ENCODE measurements at regions not wholly inside any gene's neighbourhood (a gene's known extent, or its start where the extent isn't known, plus 50 kb on each side); places are given as distances from the start of the nearest gene placed in this dataset.

DNA sequence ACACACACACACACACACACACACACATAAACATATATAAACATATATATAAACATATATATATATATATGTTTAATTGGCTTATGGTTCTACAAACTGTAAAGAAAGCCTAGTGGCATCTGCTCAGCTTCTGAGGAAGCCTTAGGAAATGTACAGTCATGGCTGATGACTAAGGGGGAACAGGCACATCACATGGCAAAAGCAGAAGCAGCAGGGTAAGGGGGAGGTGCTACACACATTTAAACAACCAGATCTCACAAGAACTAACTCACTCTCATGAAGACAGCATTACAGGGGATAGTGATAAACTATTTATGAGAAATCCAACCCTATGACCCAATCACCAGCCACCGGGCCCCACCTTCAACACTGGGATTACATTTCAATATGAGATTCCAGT, 922.9 kb downstream of the SI start:
- H3K27ac ChIP-seq (ENCODE audit: low read depth in 2 of 2, low read length in 1 of 2) = no peak overlapping the region
- no peaks in the 10 kb centered on the region for H3K27me3 ChIP-seq (ENCODE audit: control insufficient read depth in 1 of 2, insufficient read depth in 2 of 2, low read length in 2 of 2)
- H3K4me1 ChIP-seq (ENCODE audit: control insufficient read depth in 2 of 2, insufficient read depth in 2 of 2, low read length in 1 of 2) = no peaks in the 10 kb centered on the region
- WGBS, 2 donors = 94 to 97% methylated on average over 1 of the region's 1 CpG
- H3K36me3 ChIP-seq (ENCODE audit: control insufficient read depth in 2 of 2, insufficient read depth in 2 of 2, low read length in 1 of 2) = no peaks in the 10 kb centered on the region
- no peaks in the 10 kb centered on the region for H3K9me3 ChIP-seq (ENCODE audit: control insufficient read depth in 2 of 2, insufficient read depth in 1 of 2, low read depth in 1 of 2, low read length in 1 of 2)
- no peak overlapping the region for H3K4me3 ChIP-seq (ENCODE audit: low read depth in 1 of 2, low read length in 2 of 2)

DNA sequence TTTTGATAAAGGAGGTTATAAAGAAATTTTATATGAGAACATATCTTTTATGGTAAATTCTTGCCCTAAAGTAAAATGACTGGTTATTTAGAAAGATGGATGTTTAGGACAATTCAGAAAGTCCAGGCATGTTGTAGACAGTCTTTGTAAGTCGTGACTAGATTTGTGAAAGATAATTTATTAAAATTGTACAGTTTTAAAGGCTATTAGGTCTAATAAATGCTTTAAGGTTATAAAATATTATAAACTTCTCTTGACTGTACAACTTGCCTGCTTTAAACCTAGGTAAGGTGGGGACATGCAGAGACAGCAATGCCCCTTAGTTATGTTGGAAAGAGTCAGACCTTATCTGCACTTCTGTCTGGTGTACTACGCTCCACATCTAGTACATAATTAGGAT, 933.5 kb downstream of the SI start:
- H3K9me3 ChIP-seq (ENCODE audit: control insufficient read depth in 2 of 2, insufficient read depth in 1 of 2, low read depth in 1 of 2, low read length in 1 of 2) = peaks cover 0 to 6% of the 10 kb centered on the region in 2 donors
- WGBS, 2 donors = 56 to 66% methylated on average over 2 of the region's 2 CpGs

DNA sequence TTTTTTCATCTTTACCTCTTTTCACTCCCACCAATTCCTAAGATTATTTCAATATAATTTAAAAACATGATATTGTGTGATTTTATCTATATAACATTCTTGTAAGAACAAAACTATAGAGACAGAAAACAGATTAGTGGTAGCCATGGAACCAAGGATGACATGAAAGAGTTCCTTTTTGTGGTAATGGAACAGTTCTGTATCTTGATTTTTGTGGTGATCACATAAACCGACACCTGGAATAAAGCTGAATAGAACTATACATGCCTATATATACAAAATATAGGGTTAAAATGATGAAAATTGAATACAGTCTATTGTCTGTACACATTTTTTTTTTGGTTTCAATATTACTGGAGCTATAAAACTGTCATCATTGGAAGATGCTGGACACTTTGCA, 945.4 kb downstream of the SI start:
- H3K9me3 ChIP-seq (ENCODE audit: control insufficient read depth in 2 of 2, insufficient read depth in 1 of 2, low read depth in 1 of 2, low read length in 1 of 2) = no peaks in the 10 kb centered on the region
- H3K36me3 ChIP-seq (ENCODE audit: control insufficient read depth in 2 of 2, insufficient read depth in 2 of 2, low read length in 1 of 2) = no peaks in the 10 kb centered on the region
- no peaks in the 10 kb centered on the region for H3K4me1 ChIP-seq (ENCODE audit: control insufficient read depth in 2 of 2, insufficient read depth in 2 of 2, low read length in 1 of 2)
- H3K27ac ChIP-seq (ENCODE audit: low read depth in 2 of 2, low read length in 1 of 2) = no peak overlapping the region
- H3K4me3 ChIP-seq (ENCODE audit: low read depth in 1 of 2, low read length in 2 of 2) = no peak overlapping the region
- WGBS, 2 donors = 84 to 87% methylated on average over 1 of the region's 1 CpG
- H3K27me3 ChIP-seq (ENCODE audit: control insufficient read depth in 1 of 2, insufficient read depth in 2 of 2, low read length in 2 of 2) = no peaks in the 10 kb centered on the region

More for the DNA sequence above, 933.5 kb downstream of the SI start:
- Histone ChIP-seq H3K4me3 (ENCODE audit: low read depth in 1 of 2, low read length in 2 of 2) (no peak overlapping the region), H3K27me3 (ENCODE audit: control insufficient read depth in 1 of 2, insufficient read depth in 2 of 2, low read length in 2 of 2) (no peaks in the 10 kb centered on the region), H3K36me3 (ENCODE audit: control insufficient read depth in 2 of 2, insufficient read depth in 2 of 2, low read length in 1 of 2) (no peaks in the 10 kb centered on the region), H3K27ac (ENCODE audit: low read depth in 2 of 2, low read length in 1 of 2) (no peak overlapping the region), H3K4me1 (ENCODE audit: control insufficient read depth in 2 of 2, insufficient read depth in 2 of 2, low read length in 1 of 2) (no peaks in the 10 kb centered on the region)

DNA sequence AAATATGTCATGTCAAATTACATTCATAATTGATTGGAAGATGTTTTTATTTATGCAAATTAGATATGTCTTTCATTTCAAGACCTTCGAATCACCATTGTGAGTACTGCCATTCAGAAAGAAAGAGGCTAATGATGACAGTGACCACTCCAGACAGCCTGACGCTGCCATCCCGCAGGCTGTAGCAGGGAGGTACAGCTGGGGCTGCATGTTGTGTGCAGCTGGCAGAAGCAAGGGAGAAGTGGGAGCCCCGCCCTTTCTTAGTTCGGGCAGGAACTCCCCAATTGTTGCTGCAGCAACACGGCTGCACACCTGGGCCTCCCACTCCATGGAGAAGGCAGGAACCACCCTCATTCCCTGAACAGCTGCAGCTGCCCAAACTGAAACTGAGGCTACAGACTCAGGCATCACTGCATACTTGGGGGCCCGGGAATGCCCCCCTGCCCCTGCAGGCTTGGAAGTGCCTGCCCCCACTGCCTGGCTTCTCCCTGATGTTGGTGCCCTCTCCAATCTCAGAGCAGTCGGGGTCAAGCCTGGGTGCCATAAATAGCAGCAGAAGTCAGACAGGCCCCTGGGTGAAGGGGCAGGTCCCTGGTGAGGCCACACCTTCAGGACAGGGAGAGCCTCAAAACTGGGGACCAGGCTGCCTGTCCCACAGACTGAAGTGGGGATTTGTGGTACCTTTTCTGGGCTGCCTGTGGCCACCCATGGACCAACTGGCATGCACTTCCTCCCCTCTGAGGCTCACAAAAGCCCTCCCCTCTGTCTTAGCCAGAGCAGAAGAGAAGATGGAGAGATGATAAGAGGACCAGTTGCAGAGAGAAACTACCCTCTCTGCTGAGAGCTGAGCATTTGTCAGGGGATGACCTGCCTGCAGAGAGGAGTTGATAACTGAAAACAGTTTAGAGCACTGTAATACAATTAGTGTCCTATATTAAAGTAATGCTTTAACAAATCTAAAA, 964.6 kb downstream of the SI start:
- Histone ChIP-seq H3K27me3 (ENCODE audit: control insufficient read depth in 1 of 2, insufficient read depth in 2 of 2, low read length in 2 of 2) (no peaks in the 10 kb centered on the region), H3K4me3 (ENCODE audit: low read depth in 1 of 2, low read length in 2 of 2) (no peak overlapping the region), H3K27ac (ENCODE audit: low read depth in 2 of 2, low read length in 1 of 2) (no peak overlapping the region), H3K4me1 (ENCODE audit: control insufficient read depth in 2 of 2, insufficient read depth in 2 of 2, low read length in 1 of 2) (no peaks in the 10 kb centered on the region), H3K9me3 (ENCODE audit: control insufficient read depth in 2 of 2, insufficient read depth in 1 of 2, low read depth in 1 of 2, low read length in 1 of 2) (peaks cover 0 to 5% of the 10 kb centered on the region in 2 donors), H3K36me3 (ENCODE audit: control insufficient read depth in 2 of 2, insufficient read depth in 2 of 2, low read length in 1 of 2) (no peaks in the 10 kb centered on the region)
- 74 to 81% methylated on average over 8 of the region's 8 CpGs for WGBS, 2 donors

DNA sequence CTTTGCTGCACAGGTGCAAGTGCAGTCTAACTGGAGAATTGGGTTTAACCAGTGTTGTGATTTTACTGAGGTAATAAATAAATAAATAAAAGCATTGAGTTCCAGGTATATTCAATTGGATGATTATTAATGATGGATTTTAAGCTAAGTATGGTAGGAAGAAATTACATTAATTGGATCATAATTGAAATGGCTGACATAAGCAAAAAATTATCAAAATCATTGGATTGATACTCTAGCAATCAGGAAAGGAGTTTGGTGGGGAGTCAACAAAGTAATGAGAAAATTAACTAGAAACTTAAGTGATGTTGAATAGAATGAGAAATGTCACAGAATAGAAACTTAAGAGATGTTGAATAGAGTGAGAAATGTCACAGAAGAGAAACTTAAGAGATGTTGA, 981.9 kb downstream of the SI start:
- no peaks in the 10 kb centered on the region for H3K27me3 ChIP-seq (ENCODE audit: control insufficient read depth in 1 of 2, insufficient read depth in 2 of 2, low read length in 2 of 2)
- no peaks in the 10 kb centered on the region for H3K36me3 ChIP-seq (ENCODE audit: control insufficient read depth in 2 of 2, insufficient read depth in 2 of 2, low read length in 1 of 2)
- H3K27ac ChIP-seq (ENCODE audit: low read depth in 2 of 2, low read length in 1 of 2) = no peak overlapping the region
- H3K4me1 ChIP-seq (ENCODE audit: control insufficient read depth in 2 of 2, insufficient read depth in 2 of 2, low read length in 1 of 2) = no peaks in the 10 kb centered on the region
- H3K9me3 ChIP-seq (ENCODE audit: control insufficient read depth in 2 of 2, insufficient read depth in 1 of 2, low read depth in 1 of 2, low read length in 1 of 2) = no peaks in the 10 kb centered on the region
- no peak overlapping the region for H3K4me3 ChIP-seq (ENCODE audit: low read depth in 1 of 2, low read length in 2 of 2)

DNA sequence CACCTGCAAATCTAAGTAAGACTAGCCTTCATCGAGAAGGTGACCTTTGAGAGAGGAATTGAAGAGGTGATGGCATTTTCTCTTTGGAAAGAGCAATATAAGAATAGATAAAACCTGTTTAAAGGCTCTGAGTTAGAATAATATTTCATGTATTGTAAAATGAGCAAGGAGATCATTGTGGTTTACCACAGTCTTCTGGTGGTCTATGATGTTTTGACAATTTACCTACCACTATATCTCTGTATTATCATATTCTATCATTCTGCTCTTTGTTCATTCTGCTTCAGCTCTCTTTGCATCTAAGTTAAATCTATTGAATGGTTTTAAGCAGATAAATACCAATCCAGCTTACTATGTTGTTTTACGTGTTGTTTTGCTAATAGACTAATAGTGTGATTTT, 982.3 kb downstream of the SI start:
- H3K4me1 ChIP-seq (ENCODE audit: control insufficient read depth in 2 of 2, insufficient read depth in 2 of 2, low read length in 1 of 2) = no peaks in the 10 kb centered on the region
- H3K27me3 ChIP-seq (ENCODE audit: control insufficient read depth in 1 of 2, insufficient read depth in 2 of 2, low read length in 2 of 2) = no peaks in the 10 kb centered on the region
- WGBS, 2 donors = 90 to 92% methylated on average over 2 of the region's 2 CpGs
- H3K36me3 ChIP-seq (ENCODE audit: control insufficient read depth in 2 of 2, insufficient read depth in 2 of 2, low read length in 1 of 2) = no peaks in the 10 kb centered on the region
- H3K9me3 ChIP-seq (ENCODE audit: control insufficient read depth in 2 of 2, insufficient read depth in 1 of 2, low read depth in 1 of 2, low read length in 1 of 2) = no peaks in the 10 kb centered on the region
- no peak overlapping the region for H3K4me3 ChIP-seq (ENCODE audit: low read depth in 1 of 2, low read length in 2 of 2)
- H3K27ac ChIP-seq (ENCODE audit: low read depth in 2 of 2, low read length in 1 of 2) = no peak overlapping the region

DNA sequence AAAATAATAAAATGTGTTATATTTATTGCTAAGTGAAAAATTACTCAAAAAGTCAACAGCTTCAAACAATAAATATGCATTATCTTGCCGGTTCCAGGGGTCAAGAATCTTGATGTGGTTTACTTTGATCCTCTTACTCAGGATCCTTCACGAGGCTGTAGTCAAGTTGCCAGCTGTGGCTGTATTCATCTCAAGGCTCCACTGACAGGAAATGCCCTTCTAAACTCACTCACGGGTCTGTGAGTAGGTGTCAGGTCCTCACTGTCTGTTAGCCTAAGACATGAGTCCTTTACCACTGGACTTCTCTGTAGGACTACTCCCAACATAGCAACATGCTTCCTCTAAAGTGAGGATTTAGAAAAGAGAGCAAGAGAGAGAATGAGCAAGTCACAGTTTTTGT, 983.0 kb downstream of the SI start:
- Histone ChIP-seq H3K27me3 (ENCODE audit: control insufficient read depth in 1 of 2, insufficient read depth in 2 of 2, low read length in 2 of 2) (no peaks in the 10 kb centered on the region), H3K4me3 (ENCODE audit: low read depth in 1 of 2, low read length in 2 of 2) (no peak overlapping the region), H3K36me3 (ENCODE audit: control insufficient read depth in 2 of 2, insufficient read depth in 2 of 2, low read length in 1 of 2) (no peaks in the 10 kb centered on the region), H3K27ac (ENCODE audit: low read depth in 2 of 2, low read length in 1 of 2) (no peak overlapping the region), H3K4me1 (ENCODE audit: control insufficient read depth in 2 of 2, insufficient read depth in 2 of 2, low read length in 1 of 2) (no peaks in the 10 kb centered on the region), H3K9me3 (ENCODE audit: control insufficient read depth in 2 of 2, insufficient read depth in 1 of 2, low read depth in 1 of 2, low read length in 1 of 2) (no peaks in the 10 kb centered on the region)
- 33 to 34% methylated on average over 3 of the region's 3 CpGs for WGBS, 2 donors

DNA sequence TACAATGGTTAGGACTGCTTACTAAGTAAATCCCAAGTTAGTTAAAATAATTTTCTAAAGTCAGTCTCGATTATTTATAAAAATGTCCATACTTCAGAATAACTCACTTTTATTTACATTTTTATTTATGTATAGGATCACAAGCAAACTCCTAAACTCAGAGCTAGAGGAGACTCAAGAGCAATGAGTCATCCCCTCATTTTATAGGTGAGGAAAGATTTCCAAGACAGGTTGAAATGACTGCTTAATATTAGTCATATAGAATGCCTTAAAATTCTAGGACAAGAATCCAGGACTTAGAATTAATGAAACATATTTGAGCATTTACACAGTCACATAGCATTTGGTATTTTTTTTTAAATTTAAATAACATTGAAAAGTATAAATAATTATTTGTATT, 983.8 kb downstream of the SI start:
- no peaks in the 10 kb centered on the region for H3K4me1 ChIP-seq (ENCODE audit: control insufficient read depth in 2 of 2, insufficient read depth in 2 of 2, low read length in 1 of 2)

DNA sequence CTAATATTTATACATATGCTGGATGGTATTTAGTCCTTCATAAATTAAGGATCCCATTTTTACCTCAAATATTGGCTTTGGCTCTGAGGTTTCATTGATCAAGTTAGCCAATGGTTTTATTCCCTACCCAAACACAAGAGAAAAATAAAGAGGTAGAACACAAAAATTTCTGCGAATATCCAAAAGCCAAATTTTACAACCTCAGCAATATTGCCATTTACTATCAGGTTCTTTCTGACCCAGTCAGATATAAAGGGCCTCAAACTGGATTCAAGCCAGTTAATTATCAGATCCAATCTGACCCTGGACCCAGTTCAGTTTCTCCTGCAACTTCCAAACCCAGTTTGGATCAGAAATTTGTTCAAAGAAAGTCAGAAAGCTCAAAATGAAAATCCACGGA, 998.1 kb downstream of the SI start:
- no peak overlapping the region for H3K4me3 ChIP-seq (ENCODE audit: low read depth in 1 of 2, low read length in 2 of 2)
- no peak overlapping the region for H3K27ac ChIP-seq (ENCODE audit: low read depth in 2 of 2, low read length in 1 of 2)
- no peaks in the 10 kb centered on the region for H3K36me3 ChIP-seq (ENCODE audit: control insufficient read depth in 2 of 2, insufficient read depth in 2 of 2, low read length in 1 of 2)
- no peaks in the 10 kb centered on the region for H3K9me3 ChIP-seq (ENCODE audit: control insufficient read depth in 2 of 2, insufficient read depth in 1 of 2, low read depth in 1 of 2, low read length in 1 of 2)
- 91 to 94% methylated on average over 2 of the region's 2 CpGs for WGBS, 2 donors
- no peaks in the 10 kb centered on the region for H3K27me3 ChIP-seq (ENCODE audit: control insufficient read depth in 1 of 2, insufficient read depth in 2 of 2, low read length in 2 of 2)
- no peaks in the 10 kb centered on the region for H3K4me1 ChIP-seq (ENCODE audit: control insufficient read depth in 2 of 2, insufficient read depth in 2 of 2, low read length in 1 of 2)

More for the DNA sequence above, 983.8 kb downstream of the SI start:
- no peaks in the 10 kb centered on the region for H3K27me3 ChIP-seq (ENCODE audit: control insufficient read depth in 1 of 2, insufficient read depth in 2 of 2, low read length in 2 of 2)
- H3K4me3 ChIP-seq (ENCODE audit: low read depth in 1 of 2, low read length in 2 of 2) = no peak overlapping the region
- no peaks in the 10 kb centered on the region for H3K9me3 ChIP-seq (ENCODE audit: control insufficient read depth in 2 of 2, insufficient read depth in 1 of 2, low read depth in 1 of 2, low read length in 1 of 2)
- no peaks in the 10 kb centered on the region for H3K36me3 ChIP-seq (ENCODE audit: control insufficient read depth in 2 of 2, insufficient read depth in 2 of 2, low read length in 1 of 2)
- H3K27ac ChIP-seq (ENCODE audit: low read depth in 2 of 2, low read length in 1 of 2) = no peak overlapping the region
- 63 to 66% methylated on average over 1 of the region's 1 CpG for WGBS, 2 donors

DNA sequence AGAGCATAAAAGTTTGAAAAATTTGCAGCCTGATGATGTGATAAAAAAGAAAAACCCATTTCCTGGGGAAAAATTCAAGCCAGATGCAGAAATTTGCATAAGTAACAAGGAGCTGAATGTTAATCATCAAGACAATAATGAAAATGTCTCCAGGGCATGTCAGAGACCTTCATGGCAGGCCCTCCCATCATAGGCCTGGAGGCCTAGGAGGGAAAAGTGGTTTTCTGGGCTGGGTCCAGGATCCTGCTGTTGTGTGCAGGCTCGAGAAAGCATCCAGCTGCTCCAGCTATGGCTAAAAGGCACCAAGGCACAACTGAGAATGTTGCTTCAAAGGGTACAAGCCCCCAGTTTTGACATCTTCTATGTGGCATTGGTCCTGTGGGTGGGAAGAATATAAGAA, 1014.0 kb downstream of the SI start:
- H3K4me3 ChIP-seq (ENCODE audit: low read depth in 1 of 2, low read length in 2 of 2) = no peak overlapping the region
- no peak overlapping the region for H3K27ac ChIP-seq (ENCODE audit: low read depth in 2 of 2, low read length in 1 of 2)
- WGBS, 2 donors = 41 to 50% methylated on average over 1 of the region's 1 CpG
- peaks cover 3 to 4% of the 10 kb centered on the region in 2 donors for H3K9me3 ChIP-seq (ENCODE audit: control insufficient read depth in 2 of 2, insufficient read depth in 1 of 2, low read depth in 1 of 2, low read length in 1 of 2)
- no peaks in the 10 kb centered on the region for H3K27me3 ChIP-seq (ENCODE audit: control insufficient read depth in 1 of 2, insufficient read depth in 2 of 2, low read length in 2 of 2)
- no peaks in the 10 kb centered on the region for H3K4me1 ChIP-seq (ENCODE audit: control insufficient read depth in 2 of 2, insufficient read depth in 2 of 2, low read length in 1 of 2)
- H3K36me3 ChIP-seq (ENCODE audit: control insufficient read depth in 2 of 2, insufficient read depth in 2 of 2, low read length in 1 of 2) = no peaks in the 10 kb centered on the region
